ENCODE measurements at regions not wholly inside any gene's neighbourhood (a gene's known extent, or its start where the extent isn't known, plus 50 kb on each side); places are given as distances from the start of the nearest gene placed in this dataset.

DNA sequence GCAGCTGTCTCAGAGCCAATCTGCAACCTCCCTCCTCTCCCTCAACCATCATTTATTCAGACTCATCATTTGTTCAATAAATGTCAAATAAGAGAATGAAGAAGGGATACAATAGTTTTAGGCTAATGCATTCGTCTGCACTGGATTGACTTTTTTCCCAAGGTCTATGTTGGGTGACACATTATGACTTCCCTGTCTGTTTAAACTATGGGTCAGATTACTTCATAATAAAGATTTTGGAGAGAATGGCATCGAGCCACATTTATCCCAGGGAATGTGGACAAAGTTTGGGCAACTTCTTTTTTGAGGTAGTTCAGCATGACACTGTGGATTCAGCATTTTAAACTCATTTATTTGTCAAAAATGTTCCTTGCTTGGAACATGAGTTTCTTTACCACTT, 107.4 kb upstream of the ADGRL2 start:
- Histone ChIP-seq H3K4me3 (no peak overlapping the region), H3K4me1 (peaks cover 0 to 19% (median 13%) of the 10 kb centered on the region in 4 donors), H3K36me3 (no peaks in the 10 kb centered on the region), H3K9me3 (no peaks in the 10 kb centered on the region), H3K27me3 (no peaks in the 10 kb centered on the region), H3K27ac (replicated peaks in 1 of 4) (no peak overlapping the region)
- DNase-seq (ENCODE audit: extremely low spot score) = no peak
- 88% methylated on average over 2 of the region's 2 CpGs for WGBS
- no peak for TF ChIP-seq EP300 (IDR thresholded peaks at IDR 0.05)
- TF ChIP-seq POLR2A (IDR thresholded peaks at IDR 0.05; ENCODE audit: low read depth) = no peak
- TF ChIP-seq CTCF (IDR thresholded peaks at IDR 0.05) = no peak
- TF ChIP-seq POLR2AphosphoS5 (IDR thresholded peaks at IDR 0.05) = no peak
- intact Hi-C loops (cut with DNase I) = no loop called here

GRCh38 chr1:81690676-81691453, 109.9 kb upstream of the ADGRL2 start:
- TF ChIP-seq POLR2A (IDR thresholded peaks at IDR 0.05; ENCODE audit: low read depth) (no peak), POLR2AphosphoS5 (IDR thresholded peaks at IDR 0.05) (no peak), EP300 (IDR thresholded peaks at IDR 0.05) (no peak), CTCF (IDR thresholded peaks at IDR 0.05) (no peak)
- Histone ChIP-seq H3K4me1 (peaks cover 0 to 15% (median 10%) of the 10 kb centered on the region in 4 donors), H3K36me3 (no peaks in the 10 kb centered on the region), H3K27ac (replicated peaks in 1 of 4) (no peak overlapping the region), H3K9me3 (no peaks in the 10 kb centered on the region), H3K27me3 (no peaks in the 10 kb centered on the region), H3K4me3 (no peak overlapping the region)
- intact Hi-C loops (cut with DNase I) = no loop called here
- DNase-seq (ENCODE audit: extremely low spot score) = no peak
- 50% methylated on average over 5 of the region's 5 CpGs for WGBS

DNA sequence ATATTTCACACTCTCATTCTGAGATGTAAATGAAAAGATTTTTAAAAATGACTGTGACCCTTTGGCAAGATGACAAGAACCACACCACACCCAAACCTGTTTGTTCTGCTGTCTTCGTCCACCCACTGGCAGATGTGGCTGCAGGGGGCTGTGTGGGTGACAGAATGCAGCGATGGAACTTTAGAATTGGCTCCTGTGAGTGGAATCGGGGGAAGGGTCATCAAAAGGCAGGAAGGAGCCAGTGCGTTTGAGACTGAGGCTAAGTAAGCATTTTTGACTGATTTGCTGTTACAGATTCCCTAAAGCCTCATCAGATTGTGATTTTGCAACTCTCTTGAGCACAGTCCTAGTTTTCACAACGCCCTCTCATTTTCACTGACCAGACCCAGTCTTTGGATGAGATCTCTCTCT, 111.2 kb upstream of the ADGRL2 start:
- H3K9me3 ChIP-seq = no peaks in the 10 kb centered on the region
- peak overlapping the region in 2 of 4 donors; percentile 5 to 51 for H3K27ac ChIP-seq (replicated peaks in 1 of 4)
- DNase-seq (ENCODE audit: extremely low spot score) = no peak
- no peaks in the 10 kb centered on the region for H3K27me3 ChIP-seq
- no peaks in the 10 kb centered on the region for H3K36me3 ChIP-seq
- intact Hi-C loops (cut with DNase I) = no loop called here
- H3K4me1 ChIP-seq = peaks cover 0 to 10% (median 4%) of the 10 kb centered on the region in 4 donors
- 55% methylated on average over 5 of the region's 5 CpGs for WGBS
- TF ChIP-seq EP300 (IDR thresholded peaks at IDR 0.05) (no peak), POLR2A (IDR thresholded peaks at IDR 0.05; ENCODE audit: low read depth) (no peak), CTCF (IDR thresholded peaks at IDR 0.05) (no peak), POLR2AphosphoS5 (IDR thresholded peaks at IDR 0.05) (no peak)
- H3K4me3 ChIP-seq = no peak overlapping the region

GRCh38 chr1:81682490-81682889, 118.2 kb upstream of the ADGRL2 start:
- intact Hi-C loops (cut with DNase I) = no loop called here
- H3K27ac ChIP-seq (replicated peaks in 1 of 4) = no peak overlapping the region
- WGBS = 80% methylated on average over 7 of the region's 7 CpGs
- H3K4me1 ChIP-seq = peaks cover 15 to 29% (median 18%) of the 10 kb centered on the region in 4 donors
- TF ChIP-seq POLR2AphosphoS5 (IDR thresholded peaks at IDR 0.05) (no peak), EP300 (IDR thresholded peaks at IDR 0.05) (no peak), POLR2A (IDR thresholded peaks at IDR 0.05; ENCODE audit: low read depth) (no peak), CTCF (IDR thresholded peaks at IDR 0.05) (no peak)
- no peak overlapping the region for H3K4me3 ChIP-seq
- no peaks in the 10 kb centered on the region for H3K27me3 ChIP-seq
- H3K36me3 ChIP-seq = no peaks in the 10 kb centered on the region
- DNase-seq (ENCODE audit: extremely low spot score) = no peak
- H3K9me3 ChIP-seq = no peaks in the 10 kb centered on the region
